Hepatocyte (in vitro differentiated cells): ENCODE measurements at regions not wholly inside any gene's neighbourhood (a gene's known extent, or its start where the extent isn't known, plus 50 kb on each side); places are given as distances from the start of the nearest gene placed in this dataset.

ENCODE experiments used
- DNase-seq: peaks from one replicate; pipeline ENCODE4 v3.0.0-alpha.2; 2016; ENCODE audit warnings: low spot score
- H2AFZ ChIP-seq: fragments of 200-600 bp; sonication (generic); 2 replicates; pipeline ENCODE4 v1.6.0; 2016; ENCODE audit warnings: antibody characterized with exemption, mild to moderate bottlenecking
- H3K27ac ChIP-seq: fragments of 200-600 bp; sonication (generic); 2 replicates; pipeline ENCODE4 v1.5.1; 2016; ENCODE audit warnings: mild to moderate bottlenecking
- H3K27me3 ChIP-seq: fragments of 200-600 bp; sonication (generic); 2 replicates; pipeline ENCODE4 v1.6.1; 2016
- H3K36me3 ChIP-seq: fragments of 200-600 bp; sonication (generic); replicated peaks from 2 replicates; pipeline ENCODE4 v1.5.1; 2016; ENCODE audit warnings: low read depth; ENCODE audit not compliant: insufficient read depth
- H3K4me1 ChIP-seq: fragments of 200-600 bp; sonication (generic); 2 replicates; pipeline ENCODE4 v1.5.1; 2016; ENCODE audit warnings: mild to moderate bottlenecking, moderate library complexity; ENCODE audit not compliant: insufficient read depth
- H3K4me2 ChIP-seq: fragments of 200-600 bp; sonication (generic); 2 replicates; pipeline ENCODE4 v1.6.0; 2016
- H3K4me3 ChIP-seq: fragments of 200-600 bp; sonication (generic); 2 replicates; pipeline ENCODE4 v1.5.1; 2016; ENCODE audit warnings: mild to moderate bottlenecking
- H3K79me2 ChIP-seq: fragments of 200-600 bp; sonication (generic); 2 replicates; pipeline ENCODE4 v1.6.0; 2017; ENCODE audit warnings: mild to moderate bottlenecking
- H3K9me2 ChIP-seq: fragments of 200-600 bp; sonication (generic); replicated peaks from 2 replicates; pipeline ENCODE4 v1.6.0; 2017; ENCODE audit warnings: mild to moderate bottlenecking; ENCODE audit not compliant: insufficient read depth
- H3K9me3 ChIP-seq: fragments of 200-600 bp; sonication (generic); 2 replicates; pipeline ENCODE4 v1.5.1; 2016; ENCODE audit warnings: low read depth, mild to moderate bottlenecking
- H4K20me1 ChIP-seq: fragments of 200-600 bp; sonication (generic); 2 replicates; pipeline ENCODE4 v1.6.0; 2016; ENCODE audit warnings: mild to moderate bottlenecking; ENCODE audit not compliant: insufficient read depth, poor library complexity, severe bottlenecking
- EZH2 ChIP-seq: fragments of 200-600 bp; sonication (generic); IDR thresholded peaks from 2 replicates; pipeline ENCODE4 v1.6.1; 2016; ENCODE audit warnings: antibody characterized with exemption, mild to moderate bottlenecking, borderline replicate concordance
- EZH2phosphoT487 ChIP-seq: fragments of 200-600 bp; sonication (generic); IDR thresholded peaks from one replicate; pipeline ENCODE4 v1.6.1; 2018; ENCODE audit warnings: antibody characterized with exemption, mild to moderate bottlenecking, low read depth, moderate library complexity; ENCODE audit not compliant: unreplicated experiment, severe bottlenecking
- WGBS: methylation state at CpG from one replicate; pipeline ENCODE4 v1.1.6; 2016; ENCODE audit warnings: low lambda C conversion rate; ENCODE audit errors: missing lambda C conversion rate; 5-methylcytosine and 5-hydroxymethylcytosine counted together
- TF ChIP-seq, protein P1 (sequence below): fragments of 200-600 bp; sonication (generic); IDR thresholded peaks from 2 replicates; pipeline ENCODE4 v1.5.1; 2016; ENCODE audit warnings: antibody characterized with exemption, mild to moderate bottlenecking; ENCODE audit not compliant: poor library complexity

DNA sequence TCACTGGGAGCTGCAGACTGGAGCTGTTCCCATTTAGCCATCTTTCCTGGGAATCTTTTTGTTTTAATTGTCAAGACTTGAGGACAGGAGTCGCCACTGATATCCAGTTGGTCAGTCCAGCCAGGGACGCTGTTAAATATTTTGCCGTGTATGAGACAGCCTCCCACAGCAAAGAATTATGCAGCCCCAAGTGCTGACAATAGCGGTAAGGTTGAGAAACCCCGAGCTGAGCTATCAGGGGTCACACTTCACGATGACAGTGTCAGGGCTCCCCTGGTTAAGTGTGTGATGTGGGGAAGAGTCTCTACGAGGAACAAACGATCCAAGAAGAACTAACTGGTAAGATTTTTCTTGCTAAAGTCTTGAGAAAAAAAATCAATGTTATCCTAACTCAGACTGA lies 372.0 kb upstream of the MPDZ start:
- no peaks in the 10 kb centered on the region for H3K79me2 ChIP-seq
- no peaks in the 10 kb centered on the region for H3K27me3 ChIP-seq
- no peaks in the 10 kb centered on the region for H3K36me3 ChIP-seq
- TF ChIP-seq EZH2phosphoT487, result no peak
- TF ChIP-seq, protein P1, sequence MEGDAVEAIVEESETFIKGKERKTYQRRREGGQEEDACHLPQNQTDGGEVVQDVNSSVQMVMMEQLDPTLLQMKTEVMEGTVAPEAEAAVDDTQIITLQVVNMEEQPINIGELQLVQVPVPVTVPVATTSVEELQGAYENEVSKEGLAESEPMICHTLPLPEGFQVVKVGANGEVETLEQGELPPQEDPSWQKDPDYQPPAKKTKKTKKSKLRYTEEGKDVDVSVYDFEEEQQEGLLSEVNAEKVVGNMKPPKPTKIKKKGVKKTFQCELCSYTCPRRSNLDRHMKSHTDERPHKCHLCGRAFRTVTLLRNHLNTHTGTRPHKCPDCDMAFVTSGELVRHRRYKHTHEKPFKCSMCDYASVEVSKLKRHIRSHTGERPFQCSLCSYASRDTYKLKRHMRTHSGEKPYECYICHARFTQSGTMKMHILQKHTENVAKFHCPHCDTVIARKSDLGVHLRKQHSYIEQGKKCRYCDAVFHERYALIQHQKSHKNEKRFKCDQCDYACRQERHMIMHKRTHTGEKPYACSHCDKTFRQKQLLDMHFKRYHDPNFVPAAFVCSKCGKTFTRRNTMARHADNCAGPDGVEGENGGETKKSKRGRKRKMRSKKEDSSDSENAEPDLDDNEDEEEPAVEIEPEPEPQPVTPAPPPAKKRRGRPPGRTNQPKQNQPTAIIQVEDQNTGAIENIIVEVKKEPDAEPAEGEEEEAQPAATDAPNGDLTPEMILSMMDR, result no peak
- TF ChIP-seq EZH2, result no peak
- H3K4me1 ChIP-seq, result no peaks in the 10 kb centered on the region
- no peak overlapping the region for H3K27ac ChIP-seq
- H2AFZ ChIP-seq, result no peak overlapping the region
- no peak overlapping the region for H3K4me2 ChIP-seq
- no peaks in the 10 kb centered on the region for H3K9me2 ChIP-seq
- H4K20me1 ChIP-seq, result no peaks in the 10 kb centered on the region
- WGBS, result 89% methylated on average over 8 of the region's 8 CpGs
- no peak for DNase-seq
- H3K9me3 ChIP-seq, result no peaks in the 10 kb centered on the region
- H3K4me3 ChIP-seq, result no peak overlapping the region

GRCh38 chr9:13648676-13649075 lies 369.2 kb upstream of the MPDZ start:
- H2AFZ ChIP-seq, result no peak overlapping the region
- no peaks in the 10 kb centered on the region for H3K36me3 ChIP-seq
- H3K4me3 ChIP-seq, result no peak overlapping the region
- no peak overlapping the region for H3K4me2 ChIP-seq
- no peaks in the 10 kb centered on the region for H3K27me3 ChIP-seq
- H3K9me2 ChIP-seq, result no peaks in the 10 kb centered on the region
- H3K4me1 ChIP-seq, result no peaks in the 10 kb centered on the region
- H4K20me1 ChIP-seq, result no peaks in the 10 kb centered on the region
- no peak overlapping the region for H3K27ac ChIP-seq
- 79% methylated on average over 3 of the region's 3 CpGs for WGBS
- DNase-seq, result no peak
- H3K9me3 ChIP-seq, result no peaks in the 10 kb centered on the region
- TF ChIP-seq, protein P1, result no peak
- no peak for TF ChIP-seq EZH2
- no peak for TF ChIP-seq EZH2phosphoT487
- no peaks in the 10 kb centered on the region for H3K79me2 ChIP-seq

- DNase-seq, result no peak
- H3K4me2 ChIP-seq, result no peak overlapping the region
These were observed 368.6 kb upstream of the MPDZ start for GRCh38 chr9:13648068-13648467.

More at GRCh38 chr9:13648068-13648467, 368.6 kb upstream of the MPDZ start:
- H3K4me3 ChIP-seq, result no peak overlapping the region
- H4K20me1 ChIP-seq, result no peaks in the 10 kb centered on the region
- no peaks in the 10 kb centered on the region for H3K4me1 ChIP-seq
- no peaks in the 10 kb centered on the region for H3K9me3 ChIP-seq
- TF ChIP-seq EZH2 (no peak), EZH2phosphoT487 (no peak)
- TF ChIP-seq, protein P1, result no peak
- no peaks in the 10 kb centered on the region for H3K9me2 ChIP-seq
- H3K79me2 ChIP-seq, result no peaks in the 10 kb centered on the region
- H3K27me3 ChIP-seq, result no peaks in the 10 kb centered on the region
- H3K27ac ChIP-seq, result no peak overlapping the region
- H3K36me3 ChIP-seq, result no peaks in the 10 kb centered on the region
- H2AFZ ChIP-seq, result no peak overlapping the region
